SK-N-MC (cell line): ENCODE measurements at regions not wholly inside any gene's neighbourhood (a gene's known extent, or its start where the extent isn't known, plus 50 kb on each side); places are given as distances from the start of the nearest gene placed in this dataset.

Experiments
- FOXP2 ChIP-seq: optimal IDR thresholded peaks from 2 replicates; pipeline ENCODE3; 2011; ENCODE audit warnings: mild to moderate bottlenecking, moderate library complexity; ENCODE audit not compliant: insufficient read depth; ENCODE audit errors: extremely low read length, control extremely low read depth
- POLR2AphosphoS5 ChIP-seq: IDR thresholded peaks from 2 replicates; pipeline ENCODE4 v1.6.1; 2012; ENCODE audit warnings: mild to moderate bottlenecking, low read depth, low read length, borderline replicate concordance

DNA sequence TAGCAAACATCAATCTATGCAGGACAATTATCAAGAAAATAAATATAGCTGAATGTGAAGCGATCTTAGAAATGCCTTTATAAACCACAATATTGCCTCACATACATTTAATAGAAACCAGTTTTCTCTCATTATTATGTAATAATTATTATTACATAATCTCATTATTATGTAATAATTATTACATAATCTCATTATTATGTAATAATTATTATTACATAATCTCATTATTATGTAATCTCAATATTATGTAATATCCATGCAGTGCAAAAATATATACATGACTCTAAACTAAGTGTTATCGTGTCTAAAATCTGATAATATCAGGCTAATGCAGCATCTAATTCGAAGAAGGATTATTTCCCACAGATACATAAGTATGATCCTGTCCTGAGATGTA is 563.9 kb upstream of the SEMA6A start:
- no peak for TF ChIP-seq POLR2AphosphoS5
- TF ChIP-seq FOXP2 = no peak
